Prostate gland (tissue), 2 donors: ENCODE measurements at regions not wholly inside any gene's neighbourhood (a gene's known extent, or its start where the extent isn't known, plus 50 kb on each side); places are given as distances from the start of the nearest gene placed in this dataset.

Experiments used
- DNase-seq: peaks from one replicate; pipeline ENCODE4 v3.0.0-alpha.2; 2019; ENCODE audit warnings: low spot score
- H3K27ac ChIP-seq, 2 donors: fragments of 200-600 bp; sonication (generic); 2 replicates each; pipeline ENCODE4 v1.5.1; 2017 to 2019
- H3K27me3 ChIP-seq: fragments of 200-600 bp; sonication (generic); replicated peaks from 2 replicates; pipeline ENCODE4 v1.5.1; 2019; ENCODE audit not compliant: insufficient read depth
- H3K36me3 ChIP-seq, 2 donors: fragments of 200-600 bp; sonication (generic); 1 replicate in 1 of 2; 2 replicates in 1 of 2; pipeline versions ENCODE4 v1.5.1 to v1.8.1; 2017 to 2019
- H3K4me1 ChIP-seq: fragments of 200-600 bp; sonication (generic); replicated peaks from 2 replicates; pipeline ENCODE4 v1.5.1; 2019
- H3K4me3 ChIP-seq, 2 donors: fragments of 200-600 bp; sonication (generic); 2 replicates each; pipeline ENCODE4 v1.5.1; 2017 to 2019
- H3K9me3 ChIP-seq: fragments of 200-600 bp; sonication (generic); 2 replicates; pipeline ENCODE4 v1.5.1; 2017
- POLR2A ChIP-seq: fragments of 450-650 bp; IDR thresholded peaks from one replicate; pipeline ENCODE4 v1.6.1; 2016; ENCODE audit warnings: antibody characterized with exemption, mild to moderate bottlenecking
- POLR2AphosphoS5 ChIP-seq: sonication (generic); formaldehyde crosslinking; IDR thresholded peaks from one replicate; pipeline ENCODE4 v1.6.1; 2017; ENCODE audit warnings: antibody characterized with exemption
- WGBS: methylation state at CpG from one replicate; pipeline ENCODE4 v1.1.5; 2018; 5-methylcytosine and 5-hydroxymethylcytosine counted together
- intact Hi-C: fragments of 100-400 bp; cut with DNase I; formaldehyde crosslinking; loops from one replicate; pipeline ENCODE4 v1.14.2; 2022
- TF ChIP-seq, protein P1 (sequence below), 4 experiments: fragments of 200-600 bp in 2 of 4; fragments of 450-650 bp in 2 of 4; sonication (generic) in 2 of 4; IDR thresholded peaks; 1 replicate in 3 of 4; 2 replicates in 1 of 4; pipeline ENCODE4 v1.5.1; 2016 to 2019; ENCODE audit warnings: antibody characterized with exemption in 4 of 4, mild to moderate bottlenecking in 2 of 4, moderate library complexity in 2 of 4

DNA sequence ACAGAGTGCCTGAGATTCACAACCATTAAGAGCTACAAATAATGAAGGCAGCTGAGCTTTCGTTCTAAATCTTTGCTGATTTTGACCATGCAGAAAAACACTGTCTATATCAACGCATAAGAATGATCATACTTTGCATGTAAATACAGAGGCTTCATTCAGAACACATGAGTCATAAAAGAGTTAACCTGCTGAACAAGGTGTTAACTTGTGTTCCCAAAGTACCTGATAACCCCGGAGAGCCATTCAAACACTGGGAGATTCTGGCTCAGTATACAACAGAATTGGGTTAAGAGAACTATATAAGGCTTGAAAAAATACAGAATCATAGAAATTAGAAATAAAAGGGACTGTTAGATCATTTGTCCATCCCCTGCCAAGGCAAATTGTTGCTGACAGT, 964.3 kb upstream of the TENM3 start:
- no peaks in the 10 kb centered on the region for H3K4me1 ChIP-seq
- intact Hi-C loops, result no loop called here
- TF ChIP-seq POLR2AphosphoS5 (no peak), POLR2A (no peak)
- TF ChIP-seq, protein P1, sequence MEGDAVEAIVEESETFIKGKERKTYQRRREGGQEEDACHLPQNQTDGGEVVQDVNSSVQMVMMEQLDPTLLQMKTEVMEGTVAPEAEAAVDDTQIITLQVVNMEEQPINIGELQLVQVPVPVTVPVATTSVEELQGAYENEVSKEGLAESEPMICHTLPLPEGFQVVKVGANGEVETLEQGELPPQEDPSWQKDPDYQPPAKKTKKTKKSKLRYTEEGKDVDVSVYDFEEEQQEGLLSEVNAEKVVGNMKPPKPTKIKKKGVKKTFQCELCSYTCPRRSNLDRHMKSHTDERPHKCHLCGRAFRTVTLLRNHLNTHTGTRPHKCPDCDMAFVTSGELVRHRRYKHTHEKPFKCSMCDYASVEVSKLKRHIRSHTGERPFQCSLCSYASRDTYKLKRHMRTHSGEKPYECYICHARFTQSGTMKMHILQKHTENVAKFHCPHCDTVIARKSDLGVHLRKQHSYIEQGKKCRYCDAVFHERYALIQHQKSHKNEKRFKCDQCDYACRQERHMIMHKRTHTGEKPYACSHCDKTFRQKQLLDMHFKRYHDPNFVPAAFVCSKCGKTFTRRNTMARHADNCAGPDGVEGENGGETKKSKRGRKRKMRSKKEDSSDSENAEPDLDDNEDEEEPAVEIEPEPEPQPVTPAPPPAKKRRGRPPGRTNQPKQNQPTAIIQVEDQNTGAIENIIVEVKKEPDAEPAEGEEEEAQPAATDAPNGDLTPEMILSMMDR (IDR thresholded peaks at IDR 0.05), result no peak
- H3K36me3 ChIP-seq, result no peaks in the 10 kb centered on the region
- H3K27ac ChIP-seq, result no peak overlapping the region
- no peak for DNase-seq
- H3K4me3 ChIP-seq, result no peak overlapping the region
- no peaks in the 10 kb centered on the region for H3K27me3 ChIP-seq
- no peaks in the 10 kb centered on the region for H3K9me3 ChIP-seq
- 36% methylated on average over 3 of the region's 3 CpGs for WGBS

DNA sequence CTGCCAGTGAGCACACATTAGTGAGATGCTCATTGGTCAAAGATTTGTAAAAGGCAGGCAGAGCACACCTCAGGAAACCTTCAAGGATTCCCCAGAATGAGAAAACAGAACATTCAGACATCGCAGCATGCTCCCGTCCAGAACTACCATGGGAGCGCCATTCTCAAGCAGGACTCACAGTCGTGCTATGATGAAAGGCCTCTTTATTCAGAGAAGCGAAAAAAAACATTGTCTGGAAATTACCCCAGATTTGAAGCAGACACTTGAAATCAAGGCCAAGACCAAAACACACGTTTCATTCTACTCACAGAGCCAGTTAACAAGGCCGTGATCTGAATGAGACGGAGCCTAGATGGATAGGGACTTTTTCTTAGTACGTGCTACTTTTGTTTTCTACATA, 961.8 kb upstream of the TENM3 start:
- no peak for DNase-seq
- Histone ChIP-seq H3K4me1 (no peaks in the 10 kb centered on the region), H3K9me3 (no peaks in the 10 kb centered on the region), H3K4me3 (no peak overlapping the region), H3K27me3 (no peaks in the 10 kb centered on the region), H3K27ac (no peak overlapping the region), H3K36me3 (no peaks in the 10 kb centered on the region)
- intact Hi-C loops, result no loop called here
- TF ChIP-seq, protein P1 (IDR thresholded peaks at IDR 0.05), result no peak
- WGBS, result 89% methylated on average over 9 of the region's 9 CpGs

DNA sequence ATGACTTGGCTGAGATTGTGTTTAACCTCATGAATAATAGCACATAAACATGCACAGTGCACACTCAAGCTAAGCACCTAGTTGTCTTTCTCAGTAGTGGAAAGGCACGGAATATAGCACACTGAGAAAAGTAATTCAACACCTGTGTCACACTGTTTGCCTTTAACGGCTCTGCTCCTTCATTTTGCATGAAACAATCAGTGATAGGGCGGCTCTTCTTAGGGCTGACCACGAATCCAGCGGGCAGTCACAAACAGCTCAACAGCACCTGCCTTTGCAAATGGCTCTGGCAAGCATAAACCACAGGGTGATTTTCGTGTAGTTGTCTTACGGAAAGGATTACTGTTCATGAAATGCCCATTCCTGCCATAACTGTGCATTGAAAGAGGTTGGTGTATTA, 954.0 kb upstream of the TENM3 start:
- intact Hi-C loops, result no loop called here
- H3K36me3 ChIP-seq, result no peaks in the 10 kb centered on the region
- no peak for DNase-seq
- no peaks in the 10 kb centered on the region for H3K9me3 ChIP-seq
- H3K4me3 ChIP-seq, result no peak overlapping the region
- no peak overlapping the region for H3K27ac ChIP-seq
- TF ChIP-seq POLR2AphosphoS5, result no peak
- TF ChIP-seq POLR2A, result no peak
- TF ChIP-seq, protein P1 (IDR thresholded peaks at IDR 0.05), result no peak
- no peaks in the 10 kb centered on the region for H3K4me1 ChIP-seq
- no peaks in the 10 kb centered on the region for H3K27me3 ChIP-seq
- WGBS, result 61% methylated on average over 7 of the region's 7 CpGs

DNA sequence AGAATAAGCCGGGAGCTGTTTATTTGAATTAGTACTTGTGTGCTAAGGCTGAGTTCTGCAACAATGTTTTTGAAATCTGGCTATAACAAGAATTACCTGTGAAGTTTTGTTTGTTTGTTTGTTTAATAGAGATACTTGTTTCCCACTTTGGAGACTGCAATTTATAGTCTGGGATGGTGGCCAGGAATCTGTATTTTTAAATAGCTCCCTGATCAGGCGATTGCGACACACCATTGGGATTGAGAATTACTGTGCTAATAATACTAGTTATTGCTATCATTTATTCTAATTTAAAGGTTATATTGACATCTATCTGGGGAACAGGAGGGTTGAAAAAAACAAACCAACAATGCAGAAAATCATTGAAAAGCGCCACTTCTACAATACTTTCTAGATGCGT, 951.6 kb upstream of the TENM3 start:
- H3K9me3 ChIP-seq, result no peaks in the 10 kb centered on the region
- intact Hi-C loops, result no loop called here
- no peak for DNase-seq
- 89% methylated on average over 5 of the region's 5 CpGs for WGBS
- H3K36me3 ChIP-seq, result no peaks in the 10 kb centered on the region
- no peaks in the 10 kb centered on the region for H3K4me1 ChIP-seq
- H3K4me3 ChIP-seq, result no peak overlapping the region
- no peak for TF ChIP-seq POLR2AphosphoS5
- no peak for TF ChIP-seq POLR2A
- TF ChIP-seq, protein P1 (IDR thresholded peaks at IDR 0.05), result no peak
- H3K27me3 ChIP-seq, result no peaks in the 10 kb centered on the region
- H3K27ac ChIP-seq, result no peak overlapping the region

DNA sequence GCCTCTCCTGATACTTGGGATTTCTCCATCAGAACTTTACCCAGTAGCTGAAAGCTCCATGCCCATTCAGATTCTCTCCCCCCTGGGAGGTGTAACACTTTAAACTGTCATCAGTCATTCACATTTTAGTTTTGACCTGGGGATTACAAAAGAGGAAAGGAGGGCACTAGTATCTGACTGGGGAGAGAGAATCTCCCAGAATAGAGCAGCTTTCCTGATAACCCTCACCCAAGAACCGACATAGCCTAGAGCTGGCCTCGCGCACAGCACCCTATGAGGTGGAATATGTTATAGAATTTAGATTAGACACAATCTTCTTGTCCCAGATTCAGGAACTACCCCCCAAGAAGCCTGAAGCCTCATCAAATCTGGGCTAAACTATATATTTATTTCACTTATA, 950.2 kb upstream of the TENM3 start:
- intact Hi-C loops, result no loop called here
- no peak overlapping the region for H3K27ac ChIP-seq
- TF ChIP-seq, protein P1 (IDR thresholded peaks at IDR 0.05), result no peak
- TF ChIP-seq POLR2A (no peak), POLR2AphosphoS5 (no peak)
- 97% methylated on average over 3 of the region's 3 CpGs for WGBS
- no peak overlapping the region for H3K4me3 ChIP-seq
- H3K27me3 ChIP-seq, result no peaks in the 10 kb centered on the region
- H3K9me3 ChIP-seq, result no peaks in the 10 kb centered on the region
- no peaks in the 10 kb centered on the region for H3K36me3 ChIP-seq
- no peaks in the 10 kb centered on the region for H3K4me1 ChIP-seq
- DNase-seq, result no peak
